ENCODE measurements at regions not wholly inside any gene's neighbourhood (a gene's known extent, or its start where the extent isn't known, plus 50 kb on each side); places are given as distances from the start of the nearest gene placed in this dataset.

- H3K27ac ChIP-seq: no peak overlapping the region
- H3K4me3 ChIP-seq: no peak overlapping the region
- POLR2A ChIA-PET: no interaction called here
- ATAC-seq (no peak), FAIRE-seq (no peak), DNase-seq (ENCODE audit: low read depth in 1 of 2, low spot score in 1 of 2) (no peak)
- H3K9me3 ChIP-seq: no peaks in the 10 kb centered on the region
- H3K4me2 ChIP-seq: no peak overlapping the region
- no peaks in the 10 kb centered on the region for H3K4me1 ChIP-seq
- CTCF ChIA-PET: no interaction called here
- 32% methylated on average over 18 of the region's 42 CpGs for WGBS (ENCODE audit: missing lambda C conversion rate)
- TF ChIP-seq SREBF2 (IDR thresholded peaks at IDR 0.05) (no peak), RAD21 (conservative IDR thresholded peaks at IDR 0.05 in 1 of 2, IDR thresholded peaks at IDR 0.05 in 1 of 2) (no peak), NR3C1 (IDR thresholded peaks at IDR 0.05) (no peak), ZSCAN20 (CRISPR knock-in tag; IDR thresholded peaks at IDR 0.05) (no peak), CHD2 (IDR thresholded peaks at IDR 0.05; ENCODE audit: low read length, partially characterized antibody) (no peak), ZFP36 (IDR thresholded peaks at IDR 0.05; ENCODE audit: borderline replicate concordance, partially characterized antibody) (no peak), HMGXB4 (CRISPR knock-in tag; IDR thresholded peaks at IDR 0.05; ENCODE audit: borderline replicate concordance) (no peak), NPAS2 (CRISPR knock-in tag; IDR thresholded peaks at IDR 0.05; ENCODE audit: borderline replicate concordance) (no peak), CEBPB (IDR thresholded peaks at IDR 0.05) (no peak), RNF2 (IDR thresholded peaks at IDR 0.05; ENCODE audit: borderline replicate concordance, low read depth) (no peak), RCOR1 (IDR thresholded peaks at IDR 0.05; ENCODE audit: low read depth, low read length) (no peak), HES2 (IDR thresholded peaks at IDR 0.05) (no peak), TFCP2L1 (CRISPR knock-in tag; IDR thresholded peaks at IDR 0.05) (no peak), FOXS1 (CRISPR knock-in tag; IDR thresholded peaks at IDR 0.05) (no peak), ZC3H11A (IDR thresholded peaks at IDR 0.05) (no peak), GATA3 (IDR thresholded peaks at IDR 0.05; ENCODE audit: borderline replicate concordance) (no peak), SMC3 (IDR thresholded peaks at IDR 0.05) (no peak)
Observed at GRCh38 chr16:89041571-89042481, 51.8 kb upstream of the ACSF3 start.

GRCh38 chr16:89042711-89043551 lies 50.7 kb upstream of the ACSF3 start:
- ATAC-seq (no peak), DNase-seq (ENCODE audit: low read depth in 1 of 2, low spot score in 1 of 2) (no peak), FAIRE-seq (no peak)
- no peaks in the 10 kb centered on the region for H3K9me3 ChIP-seq
- no peak overlapping the region for H3K4me2 ChIP-seq
- ChIA-PET CTCF (interaction anchor here (1.0 kb wide), 1 partner anchor 25 kb away, joined by 3 read pairs; no protein-coding TSS in a partner anchor), POLR2A (no interaction called here)
- H3K4me3 ChIP-seq: no peak overlapping the region
- WGBS (ENCODE audit: missing lambda C conversion rate): 56% methylated on average over 21 of the region's 32 CpGs
- H3K27ac ChIP-seq: no peak overlapping the region
- TF ChIP-seq JUNB (IDR thresholded peaks at IDR 0.05): no peak
- TF ChIP-seq MAZ (IDR thresholded peaks at IDR 0.05; ENCODE audit: borderline replicate concordance, low read depth, low read length): no peak
- no peak for TF ChIP-seq ZSCAN20 (CRISPR knock-in tag; IDR thresholded peaks at IDR 0.05)
- TF ChIP-seq CHD2 (IDR thresholded peaks at IDR 0.05; ENCODE audit: low read length, partially characterized antibody): no peak
- TF ChIP-seq RCOR1 (IDR thresholded peaks at IDR 0.05; ENCODE audit: low read depth, low read length): no peak
- TF ChIP-seq EHMT2 (IDR thresholded peaks at IDR 0.05; ENCODE audit: low read depth): no peak
- no peak for TF ChIP-seq RNF2 (IDR thresholded peaks at IDR 0.05; ENCODE audit: borderline replicate concordance, low read depth)
- no peak for TF ChIP-seq KDM1A (IDR thresholded peaks at IDR 0.05; ENCODE audit: low read depth)
- no peak for TF ChIP-seq HOXB5 (CRISPR knock-in tag; IDR thresholded peaks at IDR 0.05)
- no peak for TF ChIP-seq HDAC2 (IDR thresholded peaks at IDR 0.05)
- no peak for TF ChIP-seq REST (IDR thresholded peaks at IDR 0.05)
- no peak for TF ChIP-seq BCL3 (IDR thresholded peaks at IDR 0.05)
- no peak for TF ChIP-seq MYC (IDR thresholded peaks at IDR 0.05; ENCODE audit: borderline replicate concordance, low read length)
- TF ChIP-seq HOXB13 (CRISPR knock-in tag; IDR thresholded peaks at IDR 0.05; ENCODE audit: low read depth): no peak
- TF ChIP-seq POLR2AphosphoS2 (conservative IDR thresholded peaks at IDR 0.05; ENCODE audit: low read length): no peak
- TF ChIP-seq JUN (IDR thresholded peaks at IDR 0.05): no peak
- H3K4me1 ChIP-seq: no peaks in the 10 kb centered on the region

All from A549 (cell line).